ENCODE measurements at regions not wholly inside any gene's neighbourhood (a gene's known extent, or its start where the extent isn't known, plus 50 kb on each side); places are given as distances from the start of the nearest gene placed in this dataset.

GRCh38 chr2:147355706-147356105, 489.1 kb upstream of the ACVR2A start:
- no peaks in the 10 kb centered on the region for H3K36me3 ChIP-seq
- no peak for DNase-seq
- no peak overlapping the region for H3K4me3 ChIP-seq (ENCODE audit: low read depth, low read length)
- H3K27me3 ChIP-seq (ENCODE audit: insufficient read depth, low read depth, severe bottlenecking), result no peaks in the 10 kb centered on the region
- no peaks in the 10 kb centered on the region for H3K9me3 ChIP-seq (ENCODE audit: severe bottlenecking)
- H3K27ac ChIP-seq, result no peak overlapping the region
- TF ChIP-seq, protein P1, sequence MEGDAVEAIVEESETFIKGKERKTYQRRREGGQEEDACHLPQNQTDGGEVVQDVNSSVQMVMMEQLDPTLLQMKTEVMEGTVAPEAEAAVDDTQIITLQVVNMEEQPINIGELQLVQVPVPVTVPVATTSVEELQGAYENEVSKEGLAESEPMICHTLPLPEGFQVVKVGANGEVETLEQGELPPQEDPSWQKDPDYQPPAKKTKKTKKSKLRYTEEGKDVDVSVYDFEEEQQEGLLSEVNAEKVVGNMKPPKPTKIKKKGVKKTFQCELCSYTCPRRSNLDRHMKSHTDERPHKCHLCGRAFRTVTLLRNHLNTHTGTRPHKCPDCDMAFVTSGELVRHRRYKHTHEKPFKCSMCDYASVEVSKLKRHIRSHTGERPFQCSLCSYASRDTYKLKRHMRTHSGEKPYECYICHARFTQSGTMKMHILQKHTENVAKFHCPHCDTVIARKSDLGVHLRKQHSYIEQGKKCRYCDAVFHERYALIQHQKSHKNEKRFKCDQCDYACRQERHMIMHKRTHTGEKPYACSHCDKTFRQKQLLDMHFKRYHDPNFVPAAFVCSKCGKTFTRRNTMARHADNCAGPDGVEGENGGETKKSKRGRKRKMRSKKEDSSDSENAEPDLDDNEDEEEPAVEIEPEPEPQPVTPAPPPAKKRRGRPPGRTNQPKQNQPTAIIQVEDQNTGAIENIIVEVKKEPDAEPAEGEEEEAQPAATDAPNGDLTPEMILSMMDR (IDR thresholded peaks at IDR 0.05; ENCODE audit: low read depth, low read length), result no peak

GRCh38 chr2:147353072-147353381, 491.8 kb upstream of the ACVR2A start:
- Histone ChIP-seq H3K27ac (no peak overlapping the region), H3K4me3 (ENCODE audit: low read depth, low read length) (no peak overlapping the region), H3K36me3 (no peaks in the 10 kb centered on the region), H3K27me3 (ENCODE audit: insufficient read depth, low read depth, severe bottlenecking) (no peaks in the 10 kb centered on the region), H3K9me3 (ENCODE audit: severe bottlenecking) (no peaks in the 10 kb centered on the region)
- no peak for DNase-seq
- TF ChIP-seq, protein P1 (IDR thresholded peaks at IDR 0.05; ENCODE audit: low read depth, low read length), result no peak

- no peak for DNase-seq
- TF ChIP-seq, protein P1 (IDR thresholded peaks at IDR 0.05; ENCODE audit: low read depth, low read length), result no peak
- Histone ChIP-seq H3K27me3 (ENCODE audit: insufficient read depth, low read depth, severe bottlenecking) (no peaks in the 10 kb centered on the region), H3K36me3 (no peaks in the 10 kb centered on the region), H3K9me3 (ENCODE audit: severe bottlenecking) (no peaks in the 10 kb centered on the region), H3K27ac (no peak overlapping the region), H3K4me3 (ENCODE audit: low read depth, low read length) (no peak overlapping the region)
Observed at GRCh38 chr2:147352264-147353071, 492.4 kb upstream of the ACVR2A start.

DNA sequence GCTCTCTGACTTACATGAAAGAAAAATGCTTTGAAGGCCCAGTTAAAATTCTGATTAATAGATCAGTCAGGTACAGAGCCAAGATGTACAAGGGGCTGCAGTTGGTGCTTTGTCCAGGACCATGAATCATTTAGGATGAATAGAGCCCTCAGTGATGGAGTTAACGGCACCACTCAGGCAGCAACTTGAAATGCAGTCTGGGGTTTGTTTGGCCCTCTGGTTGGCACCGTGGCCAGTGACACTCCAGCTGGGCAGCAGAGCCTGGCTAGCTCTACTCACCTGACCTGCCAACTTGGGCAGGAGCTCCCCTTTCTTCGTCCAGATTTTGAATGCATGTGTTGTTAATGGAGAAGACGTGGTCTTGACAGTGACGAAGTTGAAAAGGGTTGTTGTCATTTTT, 493.0 kb upstream of the ACVR2A start:
- Histone ChIP-seq H3K27ac (no peak overlapping the region), H3K36me3 (no peaks in the 10 kb centered on the region), H3K27me3 (ENCODE audit: insufficient read depth, low read depth, severe bottlenecking) (no peaks in the 10 kb centered on the region), H3K9me3 (ENCODE audit: severe bottlenecking) (no peaks in the 10 kb centered on the region), H3K4me3 (ENCODE audit: low read depth, low read length) (no peak overlapping the region)
- TF ChIP-seq, protein P1 (IDR thresholded peaks at IDR 0.05; ENCODE audit: low read depth, low read length), result no peak
- no peak for DNase-seq

GRCh38 chr2:147348931-147349555, 495.8 kb upstream of the ACVR2A start:
- TF ChIP-seq, protein P1 (IDR thresholded peaks at IDR 0.05; ENCODE audit: low read depth, low read length), result no peak
- no peaks in the 10 kb centered on the region for H3K9me3 ChIP-seq (ENCODE audit: severe bottlenecking)
- no peak overlapping the region for H3K4me3 ChIP-seq (ENCODE audit: low read depth, low read length)
- H3K27me3 ChIP-seq (ENCODE audit: insufficient read depth, low read depth, severe bottlenecking), result no peaks in the 10 kb centered on the region
- H3K27ac ChIP-seq, result peak overlapping the region; percentile 20; the same call in 1 of the 2 replicates
- H3K36me3 ChIP-seq, result no peaks in the 10 kb centered on the region
- peak; percentile 56 for DNase-seq

Data from WERI-Rb-1 (cell line).